ENCODE measurements at regions not wholly inside any gene's neighbourhood (a gene's known extent, or its start where the extent isn't known, plus 50 kb on each side); places are given as distances from the start of the nearest gene placed in this dataset.

DNA sequence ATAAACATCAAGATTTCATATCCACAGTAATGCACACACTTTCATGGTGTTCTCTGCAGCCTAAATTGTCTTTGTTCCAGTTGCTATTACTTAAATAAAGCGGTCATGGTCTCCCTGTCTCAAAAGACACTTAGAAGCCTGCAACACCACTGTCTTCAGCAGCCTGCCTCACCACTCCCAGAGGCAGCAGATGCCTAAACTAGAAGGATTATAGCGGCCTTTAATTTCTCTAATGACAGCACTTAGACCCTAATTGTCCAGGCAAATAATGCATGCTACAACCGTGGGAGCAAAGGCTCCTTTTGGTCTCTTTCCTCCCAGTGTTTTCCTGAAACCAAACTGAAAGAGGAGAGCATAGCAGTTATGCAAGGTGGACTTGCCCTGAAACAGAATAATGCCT lies 248.8 kb upstream of the SLC39A10 start:
- 57% methylated on average over 3 of the region's 3 CpGs for WGBS (ENCODE audit: low lambda C conversion rate, missing lambda C conversion rate)
- Histone ChIP-seq H3K4me1 (ENCODE audit: insufficient read depth) (no peaks in the 10 kb centered on the region), H3K36me3 (replicated peaks; ENCODE audit: insufficient read depth, low read depth) (no peaks in the 10 kb centered on the region), H3K79me2 (no peaks in the 10 kb centered on the region), H4K20me1 (ENCODE audit: insufficient read depth, poor library complexity, severe bottlenecking) (no peaks in the 10 kb centered on the region), H3K27me3 (no peaks in the 10 kb centered on the region), H3K4me2 (no peak overlapping the region), H3K27ac (no peak overlapping the region), H3K9me3 (ENCODE audit: low read depth) (no peaks in the 10 kb centered on the region), H3K4me3 (no peak overlapping the region), H3K9me2 (replicated peaks; ENCODE audit: insufficient read depth) (no peaks in the 10 kb centered on the region), H2AFZ (no peak overlapping the region)
- no peak for DNase-seq (ENCODE audit: low spot score)
- TF ChIP-seq EZH2phosphoT487 (IDR thresholded peaks at IDR 0.05; ENCODE audit: low read depth, severe bottlenecking, unreplicated experiment) = no peak
- TF ChIP-seq, protein P1, sequence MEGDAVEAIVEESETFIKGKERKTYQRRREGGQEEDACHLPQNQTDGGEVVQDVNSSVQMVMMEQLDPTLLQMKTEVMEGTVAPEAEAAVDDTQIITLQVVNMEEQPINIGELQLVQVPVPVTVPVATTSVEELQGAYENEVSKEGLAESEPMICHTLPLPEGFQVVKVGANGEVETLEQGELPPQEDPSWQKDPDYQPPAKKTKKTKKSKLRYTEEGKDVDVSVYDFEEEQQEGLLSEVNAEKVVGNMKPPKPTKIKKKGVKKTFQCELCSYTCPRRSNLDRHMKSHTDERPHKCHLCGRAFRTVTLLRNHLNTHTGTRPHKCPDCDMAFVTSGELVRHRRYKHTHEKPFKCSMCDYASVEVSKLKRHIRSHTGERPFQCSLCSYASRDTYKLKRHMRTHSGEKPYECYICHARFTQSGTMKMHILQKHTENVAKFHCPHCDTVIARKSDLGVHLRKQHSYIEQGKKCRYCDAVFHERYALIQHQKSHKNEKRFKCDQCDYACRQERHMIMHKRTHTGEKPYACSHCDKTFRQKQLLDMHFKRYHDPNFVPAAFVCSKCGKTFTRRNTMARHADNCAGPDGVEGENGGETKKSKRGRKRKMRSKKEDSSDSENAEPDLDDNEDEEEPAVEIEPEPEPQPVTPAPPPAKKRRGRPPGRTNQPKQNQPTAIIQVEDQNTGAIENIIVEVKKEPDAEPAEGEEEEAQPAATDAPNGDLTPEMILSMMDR (IDR thresholded peaks at IDR 0.05; ENCODE audit: poor library complexity) = no peak
- TF ChIP-seq EZH2 (IDR thresholded peaks at IDR 0.05; ENCODE audit: borderline replicate concordance) = no peak

DNA sequence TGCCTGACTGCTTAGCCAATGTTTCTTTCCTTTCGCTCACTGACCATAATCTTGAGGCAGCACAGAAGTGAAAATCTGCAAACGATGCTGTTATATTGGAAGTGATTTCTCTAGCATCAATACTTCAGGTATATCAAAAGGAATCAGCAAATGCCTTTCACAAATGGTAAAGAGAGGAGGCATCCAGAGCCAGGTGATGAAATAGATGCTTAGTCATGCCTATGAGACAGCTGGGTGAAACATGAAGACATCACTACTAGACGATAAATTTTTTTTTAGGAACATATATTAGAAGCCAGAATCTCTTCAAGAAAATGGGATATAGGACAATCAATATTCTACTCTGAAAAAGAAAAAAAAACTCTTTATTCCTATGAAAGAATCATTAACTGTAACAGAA lies 249.2 kb upstream of the SLC39A10 start:
- H3K4me3 ChIP-seq = no peak overlapping the region
- no peak overlapping the region for H3K4me2 ChIP-seq
- no peaks in the 10 kb centered on the region for H3K9me3 ChIP-seq (ENCODE audit: low read depth)
- H4K20me1 ChIP-seq (ENCODE audit: insufficient read depth, poor library complexity, severe bottlenecking) = no peaks in the 10 kb centered on the region
- WGBS (ENCODE audit: low lambda C conversion rate, missing lambda C conversion rate) = 87% methylated on average over 3 of the region's 3 CpGs
- H3K36me3 ChIP-seq (replicated peaks; ENCODE audit: insufficient read depth, low read depth) = no peaks in the 10 kb centered on the region
- no peaks in the 10 kb centered on the region for H3K4me1 ChIP-seq (ENCODE audit: insufficient read depth)
- no peaks in the 10 kb centered on the region for H3K79me2 ChIP-seq
- no peak overlapping the region for H3K27ac ChIP-seq
- no peak overlapping the region for H2AFZ ChIP-seq
- no peak for DNase-seq (ENCODE audit: low spot score)
- no peak for TF ChIP-seq EZH2 (IDR thresholded peaks at IDR 0.05; ENCODE audit: borderline replicate concordance)
- no peak for TF ChIP-seq EZH2phosphoT487 (IDR thresholded peaks at IDR 0.05; ENCODE audit: low read depth, severe bottlenecking, unreplicated experiment)
- TF ChIP-seq, protein P1 (IDR thresholded peaks at IDR 0.05; ENCODE audit: poor library complexity) = no peak
- H3K27me3 ChIP-seq = no peaks in the 10 kb centered on the region
- no peaks in the 10 kb centered on the region for H3K9me2 ChIP-seq (replicated peaks; ENCODE audit: insufficient read depth)

DNA sequence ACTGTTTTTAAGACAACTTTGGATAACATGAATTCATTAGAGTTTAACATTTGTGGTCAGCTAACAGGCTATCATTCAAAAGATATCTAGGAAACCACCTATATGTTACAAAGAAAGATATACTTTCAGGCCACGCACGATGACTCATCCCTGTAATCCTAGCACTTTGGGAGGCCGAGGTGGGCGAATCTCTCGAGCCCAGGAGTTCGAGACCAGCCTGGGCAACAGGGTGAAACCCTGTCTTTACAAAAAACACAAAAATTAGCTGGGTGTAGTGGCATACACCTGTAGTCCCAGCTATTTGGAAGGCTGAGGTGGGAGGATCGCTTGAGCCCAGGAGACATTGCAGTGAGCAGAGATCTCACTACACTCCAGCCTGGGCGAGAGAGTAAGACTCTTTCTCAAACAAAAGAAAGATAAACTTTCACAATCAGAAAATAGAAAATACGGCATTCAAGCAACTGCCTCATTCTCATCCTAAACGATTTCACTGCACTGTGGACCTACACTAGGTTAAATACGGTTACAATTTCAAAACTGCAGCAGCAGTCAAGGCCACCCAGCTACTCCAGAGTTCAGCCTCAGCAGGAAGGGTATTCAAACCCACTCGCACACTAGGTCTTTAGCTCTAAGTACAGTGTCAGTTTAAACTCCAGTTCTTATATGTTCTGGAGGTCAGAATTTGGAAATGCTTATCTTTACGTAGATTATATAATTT lies 250.0 kb upstream of the SLC39A10 start:
- WGBS (ENCODE audit: low lambda C conversion rate, missing lambda C conversion rate) = 81% methylated on average over 13 of the region's 13 CpGs
- Histone ChIP-seq H3K9me2 (replicated peaks; ENCODE audit: insufficient read depth) (no peaks in the 10 kb centered on the region), H3K4me2 (no peak overlapping the region), H3K4me3 (no peak overlapping the region), H4K20me1 (ENCODE audit: insufficient read depth, poor library complexity, severe bottlenecking) (no peaks in the 10 kb centered on the region), H3K9me3 (ENCODE audit: low read depth) (no peaks in the 10 kb centered on the region), H3K79me2 (no peaks in the 10 kb centered on the region), H3K36me3 (replicated peaks; ENCODE audit: insufficient read depth, low read depth) (no peaks in the 10 kb centered on the region), H2AFZ (no peak overlapping the region), H3K27ac (no peak overlapping the region), H3K27me3 (no peaks in the 10 kb centered on the region), H3K4me1 (ENCODE audit: insufficient read depth) (no peaks in the 10 kb centered on the region)
- no peak for TF ChIP-seq EZH2 (IDR thresholded peaks at IDR 0.05; ENCODE audit: borderline replicate concordance)
- TF ChIP-seq EZH2phosphoT487 (IDR thresholded peaks at IDR 0.05; ENCODE audit: low read depth, severe bottlenecking, unreplicated experiment) = no peak
- TF ChIP-seq, protein P1 (IDR thresholded peaks at IDR 0.05; ENCODE audit: poor library complexity) = no peak
- no peak for DNase-seq (ENCODE audit: low spot score)

Data from hepatocyte (in vitro differentiated cells).